ENCODE measurements at regions not wholly inside any gene's neighbourhood (a gene's known extent, or its start where the extent isn't known, plus 50 kb on each side); places are given as distances from the start of the nearest gene placed in this dataset.

GRCh38 chr5:10173716-10174115 is 76.0 kb downstream of the ATPSCKMT start:
- no peak for DNase-seq (ENCODE audit: low spot score)

- DNase-seq (ENCODE audit: low spot score): no peak
Measured at GRCh38 chr5:10172247-10172646, 77.4 kb downstream of the ATPSCKMT start.

DNA sequence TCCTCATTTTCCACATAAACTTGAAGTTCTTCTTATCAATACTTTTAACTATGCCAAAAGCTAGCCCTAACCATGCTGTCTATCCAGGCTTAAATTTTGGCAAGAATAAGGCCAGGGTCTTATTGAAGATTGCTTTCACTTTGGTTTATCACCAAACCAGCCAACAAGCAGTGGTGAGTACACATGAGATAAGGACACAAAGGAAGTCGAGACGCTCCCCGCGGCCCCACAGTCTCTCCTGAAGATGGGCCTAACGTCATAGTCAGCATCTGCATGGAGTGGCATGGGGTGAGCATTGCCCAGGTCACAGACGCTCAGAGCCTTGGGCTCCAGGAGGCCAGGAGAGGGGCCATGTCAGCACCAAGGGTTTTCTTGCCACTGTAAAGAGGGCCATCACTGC is 80.3 kb downstream of the ATPSCKMT start:
- DNase-seq (ENCODE audit: low spot score): no peak

- no peak for DNase-seq (ENCODE audit: low spot score)
Measured at GRCh38 chr5:10168254-10168653, 81.4 kb downstream of the ATPSCKMT start.

DNA sequence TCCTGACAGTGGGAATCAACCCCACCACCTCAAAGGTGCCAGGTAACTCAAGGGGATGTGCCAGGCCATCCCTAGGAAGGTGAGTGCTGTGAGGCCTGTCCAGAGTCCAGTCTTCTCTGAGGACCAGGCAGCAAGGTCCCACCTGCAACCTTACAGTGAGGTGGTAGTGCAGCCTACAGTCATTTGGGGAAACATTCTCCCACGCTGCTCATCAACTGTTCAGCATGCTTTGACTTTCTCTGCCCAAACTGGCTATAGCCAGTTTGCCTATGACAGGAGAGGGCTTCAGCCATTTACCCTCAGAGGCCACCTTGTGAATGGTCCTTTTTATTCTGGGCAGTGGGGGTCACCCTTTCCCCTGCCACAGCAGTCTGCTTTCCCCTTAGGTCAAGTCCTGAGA is 81.9 kb downstream of the ATPSCKMT start:
- DNase-seq (ENCODE audit: low spot score): no peak

DNA sequence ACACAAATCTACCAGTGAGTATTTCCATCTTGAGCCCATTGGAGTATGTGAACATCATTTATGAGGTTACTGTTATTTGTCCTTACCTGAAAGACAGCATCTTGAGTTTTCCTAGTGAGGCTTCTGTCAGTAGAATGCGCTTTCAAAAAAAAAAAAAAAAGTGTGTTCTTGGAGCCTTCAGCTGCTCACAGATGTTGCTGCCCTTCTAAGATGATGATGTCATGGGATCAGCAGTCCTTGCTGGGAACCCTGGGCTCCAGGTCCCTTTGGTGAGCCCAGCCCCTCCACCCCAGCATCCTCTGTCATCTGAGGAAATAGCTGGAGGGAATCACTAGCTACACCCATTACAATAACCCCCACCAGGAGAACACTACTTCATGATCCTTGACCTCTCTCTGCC is 83.3 kb downstream of the ATPSCKMT start:
- DNase-seq (ENCODE audit: low spot score): no peak

GRCh38 chr5:10162468-10162867 is 87.2 kb downstream of the ATPSCKMT start:
- DNase-seq (ENCODE audit: low spot score): no peak

GRCh38 chr5:10161778-10162177 is 87.9 kb downstream of the ATPSCKMT start:
- DNase-seq (ENCODE audit: low spot score): no peak

- no peak for DNase-seq (ENCODE audit: low spot score)
Measured at GRCh38 chr5:10160241-10160640, 89.4 kb downstream of the ATPSCKMT start.

- DNase-seq (ENCODE audit: low spot score): no peak
Measured at GRCh38 chr5:10158886-10159285, 90.8 kb downstream of the ATPSCKMT start.

GRCh38 chr5:10157085-10157669 is 92.5 kb downstream of the ATPSCKMT start:
- DNase-seq (ENCODE audit: low spot score): no peak

DNA sequence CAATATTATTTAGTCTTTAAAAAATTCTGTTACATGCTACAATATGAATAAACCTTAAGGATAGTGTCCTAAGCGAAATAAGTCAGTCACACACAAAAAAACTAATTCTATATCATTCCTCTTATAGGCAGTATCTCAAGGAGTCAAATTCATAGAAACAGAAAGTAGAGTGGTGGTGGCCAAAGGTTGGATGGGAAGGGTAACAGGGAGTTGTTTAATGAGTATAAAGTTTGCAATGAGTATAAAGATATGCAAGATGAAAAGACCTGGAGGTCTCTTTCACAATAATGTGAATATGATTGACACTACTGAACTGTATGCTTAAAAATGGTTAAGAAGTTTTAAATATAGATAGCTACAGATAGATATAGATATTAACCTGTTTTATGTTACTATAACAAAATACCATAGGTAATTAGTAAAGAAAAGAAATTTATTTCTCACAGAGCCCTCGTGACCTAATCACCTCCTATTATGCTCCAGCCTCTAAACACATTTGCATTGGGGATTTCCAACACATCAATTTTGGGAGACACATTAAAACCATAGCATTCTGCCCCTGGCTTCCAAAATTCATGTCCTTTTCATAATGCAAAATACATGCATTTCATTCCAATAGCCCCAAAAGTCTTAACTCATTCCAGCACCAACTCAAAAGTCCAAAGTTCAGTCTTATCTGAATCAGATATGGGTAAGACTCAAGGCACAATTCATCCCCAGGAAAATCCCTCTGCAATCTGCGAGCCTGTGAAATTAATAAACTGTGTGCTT is 93.6 kb downstream of the ATPSCKMT start:
- DNase-seq (ENCODE audit: low spot score): no peak

- DNase-seq (ENCODE audit: low spot score): no peak
Measured at GRCh38 chr5:10153808-10154537, 95.7 kb downstream of the ATPSCKMT start.

- no peak for DNase-seq (ENCODE audit: low spot score)
Measured at GRCh38 chr5:10153394-10153793, 96.3 kb downstream of the ATPSCKMT start.

DNA sequence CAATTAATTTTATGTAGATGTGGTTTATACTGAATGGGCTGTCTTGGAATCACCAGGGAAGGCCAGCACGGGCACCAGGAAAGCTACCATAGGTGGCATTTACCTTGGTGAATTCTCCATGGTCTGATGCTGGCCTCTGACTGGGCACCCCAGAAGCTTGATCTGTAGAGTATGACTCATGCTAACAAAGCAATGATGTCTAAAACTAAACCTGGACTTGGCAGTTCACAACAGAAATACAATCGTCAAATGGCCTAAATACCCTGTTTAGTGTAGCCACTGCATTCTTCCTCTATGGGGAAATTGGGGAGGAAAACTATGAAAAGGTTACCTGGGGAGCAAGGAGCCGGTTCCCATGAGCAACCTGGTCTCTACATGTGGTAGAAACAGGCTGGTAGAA is 98.0 kb downstream of the ATPSCKMT start:
- DNase-seq (ENCODE audit: low spot score): no peak

GRCh38 chr5:10149911-10150310 is 99.8 kb downstream of the ATPSCKMT start:
- no peak for DNase-seq (ENCODE audit: low spot score)

- no peak for DNase-seq (ENCODE audit: low spot score)
Measured at GRCh38 chr5:10145923-10146401, 103.7 kb downstream of the ATPSCKMT start.

GRCh38 chr5:10144040-10144439 is 105.6 kb downstream of the ATPSCKMT start:
- no peak for DNase-seq (ENCODE audit: low spot score)

DNA sequence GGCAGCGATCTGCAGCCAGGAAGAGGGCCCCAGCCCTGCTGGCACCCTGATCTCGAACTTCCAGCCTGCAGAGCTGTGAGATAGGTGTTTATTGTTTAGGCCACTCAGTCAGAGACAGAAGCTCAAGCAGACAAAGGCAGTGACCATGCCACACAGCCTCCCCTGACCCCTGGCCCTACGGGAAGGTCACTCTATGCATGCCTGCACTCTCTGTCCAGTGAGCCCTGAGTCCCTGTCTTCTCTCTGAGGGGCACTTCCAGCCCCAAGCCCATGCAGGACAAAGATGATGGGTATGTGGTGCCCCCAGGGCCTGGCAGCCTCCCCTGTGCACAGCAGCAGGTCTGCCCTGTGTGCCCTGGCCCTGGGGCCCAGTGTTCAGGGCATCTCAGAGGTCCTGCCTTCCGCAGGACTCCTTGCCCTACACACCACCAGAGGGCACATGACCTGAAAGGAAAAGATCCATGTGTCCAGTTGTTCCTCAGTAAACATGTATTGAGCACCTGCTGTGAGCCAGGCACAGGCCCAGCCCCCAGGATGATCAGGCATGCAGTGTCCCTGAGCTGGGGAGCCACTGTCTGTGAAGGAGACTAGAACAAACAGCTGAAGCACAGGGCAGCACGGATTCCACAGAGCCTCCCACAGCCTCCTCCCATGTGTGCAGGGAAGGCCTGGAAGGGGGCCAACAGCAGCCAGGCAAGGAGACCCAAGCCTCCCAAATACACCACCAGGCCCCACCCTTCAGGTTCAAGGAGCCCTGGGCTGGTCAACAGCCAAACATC is 109.3 kb downstream of the ATPSCKMT start:
- no peak for DNase-seq (ENCODE audit: low spot score)

DNA sequence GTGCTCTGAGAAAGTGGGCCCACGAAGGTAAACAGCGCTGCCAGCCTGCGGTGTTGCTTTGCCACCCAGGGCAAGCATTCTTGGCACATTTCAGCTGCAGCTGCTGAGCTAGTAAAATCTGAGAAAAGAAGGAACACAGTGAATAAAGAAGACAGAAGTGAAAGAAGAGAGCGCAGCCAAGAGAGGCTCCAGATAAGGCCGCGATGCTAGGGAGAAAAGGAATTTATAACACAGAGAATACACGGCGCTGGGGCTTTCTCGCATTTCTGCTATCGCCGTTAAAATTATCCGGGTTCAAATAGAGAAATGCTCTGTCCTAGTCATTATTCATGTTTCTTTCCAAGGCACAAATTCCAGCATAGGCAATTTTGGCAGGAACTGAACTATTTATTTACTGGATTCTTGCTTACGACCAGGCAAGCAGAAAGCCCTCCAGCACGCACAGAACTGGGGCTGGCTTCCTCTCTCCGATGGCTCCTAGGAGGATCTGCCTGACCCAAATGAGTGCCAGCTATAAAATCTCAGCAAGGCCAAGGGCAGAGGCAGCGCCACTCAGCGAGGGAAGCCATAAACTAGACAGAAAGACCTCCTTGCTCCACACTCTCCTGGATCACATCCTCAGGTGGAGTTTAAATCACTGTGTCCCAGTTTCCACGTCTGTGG is 111.2 kb downstream of the ATPSCKMT start:
- DNase-seq (ENCODE audit: low spot score): no peak

- DNase-seq (ENCODE audit: low spot score): no peak
Measured at GRCh38 chr5:10133830-10134229, 115.9 kb downstream of the ATPSCKMT start.
